Glomerular endothelial cell (primary cell): ENCODE measurements at regions not wholly inside any gene's neighbourhood (a gene's known extent, or its start where the extent isn't known, plus 50 kb on each side); places are given as distances from the start of the nearest gene placed in this dataset.
"Not testable (repeated sequence)": the region's sequence is repeated elsewhere in the genome, so short reads cannot be mapped to it uniquely, and the experiment has no call there.

Experiments used
- DNase-seq: peaks from one replicate; pipeline ENCODE4 v3.0.0-alpha.2; 2011; ENCODE audit warnings: low read depth, low spot score; ENCODE audit errors: extremely low read depth

DNA sequence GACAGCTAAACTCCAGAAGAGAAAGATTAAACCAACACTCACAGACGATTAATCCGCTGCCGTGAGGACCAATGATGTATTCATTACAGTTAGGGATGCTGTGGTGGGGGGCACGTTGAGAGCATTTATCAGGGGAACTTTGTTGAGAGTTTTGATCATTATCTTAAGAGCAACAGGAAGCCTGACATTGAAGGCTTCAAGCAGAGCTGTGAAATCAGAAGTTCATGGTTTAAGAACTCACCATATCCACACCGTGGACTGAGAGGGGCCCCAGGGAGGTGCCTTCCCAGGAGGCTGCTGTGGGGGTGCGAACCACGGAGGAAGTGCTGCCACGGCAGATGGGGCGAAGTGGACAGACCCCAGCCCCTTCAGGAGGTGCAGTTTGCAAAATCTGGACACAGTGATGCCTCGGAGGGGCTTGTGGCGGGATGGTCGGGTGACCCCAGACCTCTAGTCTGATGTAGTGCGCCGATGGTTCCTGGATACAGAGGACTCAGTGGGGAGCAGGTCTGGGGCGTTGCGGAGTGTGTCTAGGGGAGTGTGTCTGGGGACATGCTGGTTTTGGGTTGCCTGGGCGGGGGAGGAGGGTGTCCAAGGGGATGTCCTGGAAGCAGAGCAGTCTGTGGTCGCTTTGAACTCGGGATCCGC, 73.0 kb downstream of the DIO3 start:
- DNase-seq: no peak

DNA sequence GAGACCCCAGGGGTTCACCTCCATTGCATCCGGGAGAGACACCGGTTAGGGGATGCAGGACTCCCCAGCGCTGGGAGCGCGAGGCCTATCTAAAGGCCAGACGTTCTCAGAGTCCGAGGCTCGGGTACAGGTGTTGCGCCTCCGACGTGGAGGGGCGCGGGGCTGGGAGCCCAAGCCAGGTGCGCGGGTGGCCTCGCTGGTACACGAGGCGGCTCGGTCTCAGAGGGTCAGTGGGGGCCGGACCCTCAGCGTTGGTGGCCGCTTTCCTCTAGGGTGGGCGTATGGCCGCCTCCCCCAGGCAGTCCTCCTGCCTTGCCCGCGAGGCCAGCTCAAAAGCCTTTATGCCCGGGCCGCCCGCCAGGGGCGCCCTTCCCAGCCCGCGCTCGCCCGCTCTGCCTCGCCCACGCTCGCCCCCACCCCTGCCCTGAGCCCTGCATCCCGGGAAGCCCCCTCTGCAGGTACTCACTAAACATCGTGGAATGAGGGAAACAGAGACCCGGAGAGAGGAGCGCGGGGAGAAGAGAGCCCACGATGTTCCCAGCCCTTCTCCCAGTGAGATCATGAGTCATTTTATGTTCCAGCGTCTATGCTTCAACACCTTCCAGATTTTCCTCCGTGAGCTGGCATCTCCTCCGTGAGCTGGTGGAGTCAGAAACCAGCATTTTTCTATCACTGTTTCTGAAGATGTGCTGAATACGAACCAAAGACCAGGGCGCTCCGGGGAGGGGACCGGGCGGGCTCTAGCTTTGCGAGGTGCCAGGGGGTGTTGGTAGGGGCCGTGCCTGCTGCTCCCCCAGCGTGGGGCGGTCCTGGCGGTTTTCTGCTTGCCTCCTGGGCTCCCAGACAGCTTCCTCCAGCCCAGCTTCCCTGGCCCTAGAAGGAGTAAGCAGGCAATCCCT, 73.8 kb downstream of the DIO3 start:
- DNase-seq: no peak

DNA sequence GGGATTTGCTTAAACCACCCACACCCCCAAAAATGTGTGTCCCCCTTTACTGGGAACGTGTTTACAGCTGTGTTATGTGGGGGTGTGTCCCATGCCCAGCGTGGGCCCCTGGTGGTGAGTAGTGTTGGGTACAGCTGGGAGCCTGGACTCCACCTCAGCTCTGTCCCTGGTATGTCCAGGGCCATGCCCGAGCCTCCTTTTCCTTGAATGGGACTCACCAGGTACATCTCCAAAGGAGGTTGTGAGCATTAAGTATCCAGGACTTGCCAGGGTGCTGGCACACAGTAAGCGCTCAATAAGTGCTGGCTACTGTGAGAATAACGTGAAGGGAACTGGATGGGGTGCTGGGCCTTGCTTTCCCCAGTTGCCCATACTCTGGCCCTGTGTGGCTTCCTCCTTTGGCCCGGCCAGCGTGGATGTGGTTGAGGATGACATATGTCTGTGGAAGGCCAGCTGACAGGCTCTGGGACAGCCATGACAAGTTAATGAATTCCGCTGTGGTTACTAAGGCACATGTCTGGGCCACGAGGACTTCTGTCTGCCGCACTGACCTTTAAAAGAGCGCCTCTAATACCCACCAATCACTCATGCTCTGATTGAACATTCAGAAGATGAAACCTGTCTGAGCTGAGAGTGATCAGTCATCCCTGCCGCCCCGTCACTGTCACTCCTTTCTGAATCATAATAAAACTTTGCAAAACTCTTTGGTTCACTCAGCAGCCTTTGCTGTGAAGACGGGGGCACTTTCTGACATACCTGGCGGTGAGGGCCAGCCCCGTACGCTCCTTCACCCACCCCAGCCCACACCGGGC, 74.7 kb downstream of the DIO3 start:
- DNase-seq: no peak

DNA sequence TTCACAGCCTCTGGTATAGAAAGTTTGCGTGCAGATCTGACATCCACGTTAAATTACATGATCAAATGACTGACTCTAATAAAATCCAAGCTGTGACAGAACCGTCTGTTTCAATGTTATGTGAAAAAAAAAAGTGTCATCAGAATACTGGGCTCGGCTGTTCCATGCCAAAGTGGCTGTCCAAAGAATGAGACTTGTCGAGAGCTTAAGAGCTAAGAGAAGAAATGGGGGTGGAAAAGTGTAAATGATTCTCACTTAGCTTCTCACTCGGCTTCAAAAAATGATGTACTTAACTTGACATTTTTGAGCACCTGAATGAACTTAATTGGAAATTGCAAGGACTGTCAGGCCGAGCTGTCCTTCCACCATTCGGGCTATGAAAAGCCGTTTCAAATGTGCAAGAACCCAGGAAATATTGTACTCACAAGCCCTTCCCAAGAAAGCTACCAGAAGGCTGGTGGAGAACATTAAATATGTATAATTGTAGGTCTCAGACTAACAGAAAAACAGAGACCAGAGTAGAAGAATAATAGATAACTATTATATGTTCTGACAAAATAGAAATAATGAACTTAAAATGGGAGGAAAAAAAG, 78.0 kb downstream of the DIO3 start:
- no peak for DNase-seq

DNA sequence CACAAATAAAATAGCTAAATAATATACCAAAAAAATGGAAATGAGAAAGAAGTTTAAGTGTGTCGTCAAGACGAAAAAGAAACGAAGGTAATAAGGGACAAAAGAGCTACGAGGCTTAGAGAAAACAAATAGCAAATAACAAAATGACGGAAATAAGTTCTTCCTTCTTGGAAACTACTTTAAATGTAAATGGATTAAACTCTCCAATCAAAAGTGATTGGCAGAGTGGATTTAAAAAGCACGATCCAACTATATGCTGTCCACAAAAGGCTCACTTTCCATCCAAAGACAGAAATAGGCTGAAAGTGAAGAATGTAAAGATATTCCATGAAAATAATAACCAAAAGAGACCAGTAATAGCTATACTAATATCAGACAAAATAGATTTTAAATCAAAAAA, 82.4 kb downstream of the DIO3 start:
- DNase-seq: no peak

DNA sequence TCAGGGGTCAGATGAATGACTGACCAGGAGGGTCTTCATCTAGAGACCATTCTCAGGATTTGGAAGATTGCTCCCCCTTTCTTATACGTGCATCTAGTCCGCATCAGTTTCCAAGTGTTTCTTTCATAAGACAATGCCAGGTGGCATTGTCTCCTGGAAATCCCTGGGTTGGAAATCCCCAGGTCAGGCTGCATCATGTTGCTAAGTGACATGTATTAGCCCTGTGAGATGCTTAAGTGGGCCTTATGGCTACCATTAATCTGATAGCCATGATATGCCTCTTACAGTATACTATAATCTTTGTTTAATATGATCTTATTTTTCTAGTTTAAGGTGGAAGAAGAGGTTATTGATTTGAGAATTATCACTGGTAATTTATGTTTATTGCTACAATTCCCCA, 92.8 kb downstream of the DIO3 start:
- no peak for DNase-seq

DNA sequence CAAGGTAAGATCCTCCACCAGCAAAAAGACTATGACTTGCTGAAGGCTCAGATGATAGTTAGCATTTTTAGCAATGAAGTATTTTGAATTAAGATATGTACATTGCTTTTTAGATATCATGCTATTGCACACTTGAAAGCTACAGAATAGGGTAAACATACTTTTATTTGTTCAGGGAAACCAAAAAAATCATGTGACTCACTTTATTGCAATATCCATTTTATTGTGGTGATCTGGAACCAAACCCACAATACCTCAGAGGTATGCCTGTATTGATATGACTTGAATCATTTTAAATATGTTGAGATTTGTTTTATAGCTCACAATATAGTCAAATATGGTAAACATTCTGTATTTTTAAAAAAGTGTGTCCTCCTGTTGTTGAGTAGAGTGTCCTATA, 96.1 kb downstream of the DIO3 start:
- DNase-seq: no peak

DNA sequence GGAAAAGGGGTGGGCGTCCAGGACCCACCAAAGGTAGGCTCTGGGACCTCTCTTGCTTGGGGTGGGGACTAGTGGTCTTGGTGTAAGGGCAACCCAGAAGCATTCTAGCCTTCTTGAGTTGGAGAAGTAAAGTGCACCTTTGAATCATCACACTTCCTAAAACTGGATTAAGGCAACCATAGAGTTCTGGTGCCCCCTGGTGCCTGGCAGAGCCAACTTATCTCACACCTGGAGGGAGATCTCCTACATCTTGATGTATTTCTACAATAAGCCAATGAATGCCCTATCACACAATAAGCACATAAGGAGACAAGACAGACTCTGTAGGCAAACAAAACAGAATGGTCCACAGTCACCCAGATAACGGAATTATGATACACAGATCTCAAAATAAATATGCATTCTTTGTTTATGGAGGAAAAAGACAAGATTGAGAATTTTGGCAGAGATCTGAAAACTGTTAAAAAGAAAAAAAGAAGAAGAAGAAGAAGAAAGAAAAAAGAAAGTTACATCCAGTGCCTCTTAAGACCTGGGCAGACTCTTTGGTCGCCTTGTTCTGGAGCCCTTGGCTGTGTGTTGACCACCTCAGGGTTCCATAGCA, 95.9 kb upstream of the PPP2R5C start:
- peak; percentile 1 for DNase-seq

DNA sequence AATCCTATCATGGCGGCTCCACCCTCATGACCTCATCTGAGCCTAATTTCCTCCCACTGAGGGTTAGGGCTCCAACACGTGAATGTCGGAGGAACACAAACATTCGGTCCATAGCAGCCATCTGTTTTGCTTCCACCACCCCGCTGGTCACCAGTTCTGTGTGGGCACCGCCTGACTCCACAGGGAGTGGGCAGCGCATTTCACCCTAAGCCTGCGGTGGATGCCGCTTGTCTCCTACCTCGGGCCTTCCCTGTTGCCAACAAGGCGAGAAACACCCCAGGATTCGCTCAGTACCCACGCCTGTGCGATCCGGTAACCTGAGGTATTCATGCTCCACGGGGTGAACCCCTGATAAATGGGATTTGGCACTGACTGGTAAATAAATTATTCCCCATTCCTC, 95.2 kb upstream of the PPP2R5C start:
- DNase-seq: no peak

DNA sequence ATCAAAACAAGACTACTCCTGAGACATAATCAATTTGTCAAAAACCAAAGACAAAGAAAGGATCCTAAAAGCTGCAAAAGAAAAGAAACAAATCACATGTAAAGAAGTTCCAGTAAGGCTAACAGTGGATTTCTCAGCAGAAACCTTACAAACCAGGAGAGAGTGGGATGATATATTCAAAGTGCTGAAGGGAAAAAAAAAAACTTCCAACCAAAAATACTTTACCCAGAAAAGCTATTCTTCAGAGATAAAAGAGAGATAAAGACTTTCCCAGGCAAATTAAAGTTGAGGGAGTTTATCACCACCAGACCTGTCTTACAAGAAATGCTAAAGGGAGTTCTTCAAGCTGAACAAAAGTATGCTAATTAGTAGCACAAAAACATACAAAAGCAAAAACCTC, 91.9 kb upstream of the PPP2R5C start:
- DNase-seq: no peak

DNA sequence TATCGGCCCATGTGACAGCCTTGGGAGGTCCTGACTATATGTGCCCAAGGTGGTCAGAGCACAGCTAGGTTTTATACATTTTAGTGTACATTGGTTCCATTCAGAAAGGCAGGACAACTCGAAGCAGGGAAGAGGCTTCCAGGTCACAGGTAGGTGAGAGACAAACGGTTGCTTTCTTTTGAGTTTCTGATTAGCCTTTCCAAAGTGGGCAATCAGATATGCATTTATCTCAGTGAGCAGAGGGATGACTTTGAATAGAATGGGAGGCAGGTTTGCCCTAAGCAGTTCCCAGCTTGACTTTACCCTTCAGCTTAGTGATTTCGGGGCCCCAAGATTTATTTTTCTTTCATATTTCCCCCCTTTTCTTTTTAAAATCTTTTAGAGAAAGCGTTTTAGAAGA, 87.6 kb upstream of the PPP2R5C start:
- DNase-seq: no peak

DNA sequence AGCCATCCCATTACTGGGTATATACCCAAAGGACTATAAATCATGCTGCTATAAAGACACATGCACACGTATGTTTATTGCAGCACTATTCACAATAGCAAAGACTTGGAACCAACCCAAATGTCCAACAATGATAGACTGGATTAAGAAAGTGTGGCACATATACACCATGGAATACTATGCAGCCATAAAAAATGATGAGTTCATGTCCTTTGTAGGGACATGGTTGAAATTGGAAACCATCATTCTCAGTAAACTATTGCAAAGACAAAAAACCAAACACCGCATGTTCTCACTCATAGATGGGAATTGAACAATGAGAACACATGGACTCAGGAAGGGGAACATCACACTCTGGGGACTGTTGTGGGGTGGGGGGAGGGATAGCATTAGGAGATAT, 85.7 kb upstream of the PPP2R5C start:
- not testable (repeated sequence) for DNase-seq

DNA sequence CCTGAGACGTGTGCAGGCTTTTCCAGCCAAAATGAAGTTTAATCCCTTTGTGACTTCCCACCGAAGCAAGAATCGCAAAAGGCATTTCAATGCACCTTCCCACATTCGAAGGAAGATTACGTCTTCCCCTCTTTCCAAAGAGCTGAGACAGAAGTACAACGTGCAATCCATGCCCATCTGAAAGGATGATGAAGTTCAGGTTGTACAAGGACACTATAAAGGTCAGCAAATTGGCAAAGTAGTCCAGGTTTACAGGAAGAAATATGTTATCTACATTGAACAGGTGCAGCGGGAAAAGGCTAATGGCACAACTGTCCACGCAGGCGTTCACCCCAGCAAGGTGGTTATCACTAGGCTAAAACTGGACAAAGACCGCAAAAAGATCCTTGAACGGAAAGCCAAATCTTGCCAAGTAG, 83.6 kb upstream of the PPP2R5C start:
- DNase-seq: not testable (repeated sequence)

DNA sequence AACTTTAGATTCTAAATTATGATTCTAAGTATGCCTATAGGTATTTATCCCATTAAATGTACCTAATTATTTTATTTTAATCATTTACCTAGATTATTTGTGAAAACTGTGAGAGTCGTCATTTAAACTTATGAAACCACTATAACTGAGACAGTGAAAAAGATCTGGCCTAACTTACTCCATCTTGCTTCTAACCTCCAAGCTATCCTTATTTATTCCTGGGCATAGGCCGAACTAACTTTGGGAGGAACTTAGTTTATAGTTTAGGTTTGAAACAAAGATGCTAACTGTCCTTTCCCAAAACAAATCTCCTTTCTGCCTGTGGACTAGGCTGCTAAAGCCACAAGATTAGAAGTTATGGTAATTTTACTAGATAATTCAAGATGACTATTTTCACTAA, 79.7 kb upstream of the PPP2R5C start:
- no peak for DNase-seq

DNA sequence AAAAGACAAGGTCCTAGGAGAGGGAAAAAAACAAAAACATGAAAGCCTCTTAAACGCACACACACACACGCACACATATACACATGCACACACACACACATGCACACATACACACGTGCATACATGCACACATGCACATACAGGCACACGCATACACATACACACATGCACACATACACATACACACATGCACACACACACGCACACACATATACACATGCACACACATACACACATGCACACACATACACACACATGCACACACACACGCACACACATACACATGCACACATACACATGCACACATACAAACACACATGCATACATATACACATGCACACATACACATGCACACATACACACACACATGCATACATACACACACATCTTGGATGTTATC, 78.1 kb upstream of the PPP2R5C start:
- no peak for DNase-seq

DNA sequence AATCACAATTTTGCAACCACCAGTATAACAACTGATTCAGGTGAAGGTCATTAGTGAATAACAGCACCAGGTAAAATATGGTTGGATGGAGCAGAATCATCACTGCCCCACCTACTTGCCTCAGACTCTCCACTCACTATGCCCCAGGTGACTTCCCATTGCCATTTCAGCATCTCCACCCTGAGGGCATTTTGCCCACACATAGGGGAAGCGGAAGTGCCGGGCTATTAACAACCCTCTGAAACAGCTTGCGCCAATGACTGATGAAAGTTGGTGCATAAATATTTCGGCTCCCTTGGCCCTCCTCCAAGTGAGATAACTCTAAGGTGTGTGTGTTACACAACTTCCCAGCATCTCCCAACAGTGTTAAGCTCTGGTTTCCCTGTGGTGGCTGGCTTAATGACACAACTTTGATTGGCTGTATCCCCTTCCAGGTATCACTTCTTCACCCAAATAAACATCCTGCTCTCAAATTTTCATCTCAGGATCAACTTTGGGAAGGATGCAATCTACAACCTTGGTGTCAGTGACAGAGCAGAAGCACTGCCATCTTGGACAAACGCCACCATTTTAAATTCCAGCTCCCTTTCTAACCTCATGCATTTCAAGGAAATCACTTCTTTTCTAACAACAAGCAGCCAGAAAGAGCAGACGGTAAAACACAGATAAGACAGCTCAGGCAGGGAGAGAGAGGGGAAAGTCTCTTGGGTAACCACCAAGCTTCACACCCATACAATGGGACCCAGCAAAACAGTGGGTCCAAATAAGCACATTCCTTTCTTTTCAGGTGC, 73.6 kb upstream of the PPP2R5C start:
- DNase-seq: no peak

DNA sequence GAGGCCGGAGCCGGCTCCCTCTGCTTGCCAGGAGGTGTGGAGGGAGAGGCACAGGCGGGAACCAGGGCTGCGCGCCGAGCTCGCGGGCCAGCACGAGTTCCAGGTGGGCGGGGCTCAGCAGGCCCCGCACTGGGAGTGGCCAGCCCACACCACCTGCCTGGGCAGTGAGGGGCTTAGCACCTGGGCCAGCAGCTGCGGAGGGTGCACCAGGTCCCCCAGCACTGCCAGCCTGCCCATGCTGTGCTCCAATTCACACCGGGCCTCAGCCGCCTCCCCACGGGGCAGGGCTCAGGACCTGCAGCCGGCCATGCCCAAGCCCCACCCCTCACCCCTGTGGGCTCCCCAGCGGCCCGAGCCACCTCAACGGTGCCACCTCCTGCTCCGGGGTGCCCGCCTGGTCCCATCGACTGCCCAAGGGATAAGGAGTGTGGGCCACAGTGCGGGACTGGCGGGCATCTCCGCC, 72.4 kb upstream of the PPP2R5C start:
- no peak for DNase-seq

DNA sequence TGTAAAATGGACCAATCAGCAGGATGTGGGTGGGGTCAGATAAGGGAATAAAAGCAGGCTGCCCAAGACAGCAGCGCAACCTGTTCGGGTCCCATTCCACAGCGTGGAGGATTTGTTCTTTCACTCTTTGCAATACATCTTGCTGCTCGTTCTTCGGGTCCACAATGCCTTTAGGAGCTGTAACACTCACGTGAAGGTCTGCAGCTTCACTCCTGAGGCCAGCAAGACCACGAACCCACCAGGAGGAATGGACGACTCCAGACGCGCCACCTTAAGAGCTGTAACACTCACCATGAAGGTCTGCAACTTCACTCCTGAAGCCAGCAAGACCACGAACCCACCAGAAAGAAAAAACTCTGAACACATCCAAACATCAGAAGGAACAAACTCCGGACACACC, 71.5 kb upstream of the PPP2R5C start:
- DNase-seq: not testable (repeated sequence)

DNA sequence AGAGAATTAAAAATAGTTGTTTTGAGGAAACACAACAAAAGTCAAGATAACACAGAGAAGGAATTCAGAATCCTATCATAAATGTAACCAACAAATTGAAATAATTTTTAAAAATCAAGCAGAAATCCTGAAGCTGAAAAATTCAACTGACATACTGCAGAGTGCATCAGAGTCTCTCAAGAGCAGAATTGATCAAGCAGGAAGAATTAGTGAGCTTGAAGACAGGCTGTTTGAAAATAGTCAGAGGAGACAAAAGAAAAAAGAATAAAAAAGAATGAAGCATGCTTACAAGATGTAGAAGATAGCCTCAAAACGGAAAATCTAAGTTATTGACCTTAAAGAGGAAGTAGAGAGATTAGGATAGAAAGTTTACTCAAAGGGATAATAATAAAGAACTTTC, 65.8 kb upstream of the PPP2R5C start:
- no peak for DNase-seq

DNA sequence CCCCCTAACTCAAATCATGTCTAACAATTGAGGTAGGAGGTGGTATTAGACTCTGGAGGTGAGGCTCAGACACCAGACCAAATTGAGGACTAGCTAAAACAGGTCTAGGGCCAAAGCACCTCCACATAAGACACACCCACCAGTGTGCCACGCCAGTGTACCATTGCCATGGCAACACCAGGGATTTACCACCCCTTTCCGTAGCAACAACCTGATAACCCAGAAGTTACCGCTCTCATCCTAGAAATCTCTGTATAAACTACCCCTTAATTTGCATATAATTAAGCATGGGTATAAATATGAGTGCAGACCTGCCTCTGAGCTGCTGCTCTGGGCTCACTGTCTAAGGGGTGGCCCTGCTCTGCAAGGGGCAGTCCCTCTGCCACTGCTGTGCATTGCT, 57.4 kb upstream of the PPP2R5C start:
- DNase-seq: no peak
